ENCODE measurements at regions not wholly inside any gene's neighbourhood (a gene's known extent, or its start where the extent isn't known, plus 50 kb on each side); places are given as distances from the start of the nearest gene placed in this dataset.
A peak's percentile ranks its signal among the peaks of the same experiment; 100 is the strongest.
"Not testable (repeated sequence)": the region's sequence is repeated elsewhere in the genome, so short reads cannot be mapped to it uniquely, and the experiment has no call there.

DNA sequence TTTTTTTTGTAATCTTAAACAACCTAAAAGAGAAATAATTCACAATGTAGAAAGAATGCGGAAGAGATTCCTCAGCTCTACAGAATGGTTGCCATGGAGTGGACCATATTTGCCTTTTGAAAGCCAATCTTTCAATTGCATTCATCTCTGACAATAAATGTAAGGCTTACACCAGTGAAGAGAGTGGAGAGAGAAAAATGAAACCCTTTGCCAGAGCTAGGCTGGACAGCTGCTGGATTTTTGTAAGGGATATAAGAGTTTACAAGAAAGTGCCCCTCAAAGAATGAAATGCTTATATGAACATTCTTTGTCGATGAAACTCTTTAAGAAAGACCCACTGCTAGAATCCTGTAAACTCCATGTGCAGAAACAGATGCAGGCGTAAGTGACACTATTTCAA lies 66.0 kb upstream of the FAT1 start:
- no peak overlapping the region for H3K4me3 ChIP-seq (ENCODE audit: low read depth, low read length)
- no peak for DNase-seq (ENCODE audit: low read depth)
- TF ChIP-seq CTCF (IDR thresholded peaks at IDR 0.05; ENCODE audit: insufficient read depth, low read length), result no peak

DNA sequence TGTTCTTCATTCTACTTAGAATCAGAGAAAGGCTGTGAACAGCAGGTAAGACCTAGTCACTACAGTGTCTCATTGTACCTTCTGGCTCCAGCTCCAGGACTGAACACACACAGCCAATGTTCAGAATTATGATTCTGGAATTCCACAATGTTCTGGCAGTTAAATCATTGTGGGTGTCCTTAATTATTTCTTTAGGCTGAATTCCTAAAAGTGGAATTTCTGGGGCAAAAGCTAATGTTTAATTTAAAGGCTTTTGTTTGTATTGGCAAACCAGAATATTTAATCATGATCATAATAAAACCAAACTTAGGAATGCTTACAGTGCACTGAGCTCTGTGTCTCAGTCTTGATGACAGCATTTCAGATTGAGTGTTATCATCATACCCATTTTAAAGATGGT lies 67.0 kb upstream of the FAT1 start:
- no peak for TF ChIP-seq CTCF (IDR thresholded peaks at IDR 0.05; ENCODE audit: insufficient read depth, low read length)
- DNase-seq (ENCODE audit: low read depth), result no peak
- no peak overlapping the region for H3K4me3 ChIP-seq (ENCODE audit: low read depth, low read length)

DNA sequence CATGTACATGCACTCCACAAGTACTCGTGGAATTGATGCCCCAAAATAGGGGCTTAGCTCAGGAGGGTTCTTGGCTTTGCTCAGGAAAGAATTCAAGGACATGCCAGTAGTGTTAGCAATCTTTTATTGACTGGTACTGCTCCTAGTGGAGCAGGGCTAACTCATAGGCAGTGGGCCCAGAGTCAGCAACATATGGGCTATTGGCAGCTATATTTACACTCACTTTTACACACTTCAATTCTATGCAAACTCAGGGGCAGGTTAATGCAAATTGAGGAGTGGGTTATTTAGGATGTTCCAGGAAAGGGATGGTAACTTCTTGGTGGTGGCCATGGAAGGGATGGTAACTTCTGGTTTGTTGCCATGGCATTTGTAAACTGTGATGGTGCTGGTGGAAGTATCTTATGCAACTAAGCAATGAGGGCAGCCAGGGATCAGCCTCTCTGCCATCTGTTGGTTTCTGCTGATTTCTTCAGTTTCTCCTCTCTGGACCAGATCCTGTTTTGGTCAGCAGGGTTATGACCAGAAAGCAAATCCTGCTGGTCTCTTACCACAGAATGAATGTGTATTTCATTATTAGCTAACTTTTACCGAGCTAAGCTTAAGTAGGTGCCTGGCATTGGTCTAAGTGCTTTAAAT lies 69.2 kb upstream of the FAT1 start:
- no peak overlapping the region for H3K4me3 ChIP-seq (ENCODE audit: low read depth, low read length)
- DNase-seq (ENCODE audit: low read depth), result peak; percentile 26
- TF ChIP-seq CTCF (IDR thresholded peaks at IDR 0.05; ENCODE audit: insufficient read depth, low read length), result no peak

DNA sequence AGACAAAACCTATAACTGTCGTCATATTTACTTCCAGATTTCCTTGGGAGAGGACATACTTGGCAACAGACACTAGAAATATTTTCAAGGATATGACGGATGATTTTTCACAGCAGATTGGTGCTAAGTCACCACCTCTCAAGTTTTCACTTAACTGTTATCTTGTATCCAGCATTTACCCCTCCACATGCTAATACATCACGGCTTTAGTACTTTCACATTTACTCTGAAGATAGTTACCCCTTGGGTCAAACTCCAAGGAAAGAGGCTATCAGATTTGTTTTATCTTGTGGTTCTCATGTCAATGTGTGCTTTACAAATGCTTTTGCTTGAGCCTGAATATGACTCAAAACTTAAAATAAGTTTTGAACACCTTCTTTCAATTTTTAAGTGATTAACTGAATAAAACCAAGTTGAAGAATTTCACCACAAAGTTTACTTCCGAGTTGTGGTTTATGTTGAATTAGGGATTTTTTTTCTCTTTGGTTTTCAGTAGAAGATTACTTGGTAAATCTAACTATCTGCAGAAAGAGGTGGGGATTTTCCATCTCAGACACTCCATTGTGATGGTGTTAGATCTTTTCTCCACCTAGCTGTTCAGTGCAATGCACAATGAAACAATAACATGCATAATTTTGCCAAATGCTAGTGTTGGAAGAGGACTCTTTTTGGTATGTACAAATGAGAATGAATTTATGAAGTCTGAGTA lies 75.4 kb upstream of the FAT1 start:
- DNase-seq (ENCODE audit: low read depth), result peak; percentile 8
- H3K4me3 ChIP-seq (ENCODE audit: low read depth, low read length), result no peak overlapping the region
- no peak for TF ChIP-seq CTCF (IDR thresholded peaks at IDR 0.05; ENCODE audit: insufficient read depth, low read length)

- DNase-seq (ENCODE audit: low read depth), result no peak
- no peak overlapping the region for H3K4me3 ChIP-seq (ENCODE audit: low read depth, low read length)
- no peak for TF ChIP-seq CTCF (IDR thresholded peaks at IDR 0.05; ENCODE audit: insufficient read depth, low read length)
Observed at GRCh38 chr4:186805020-186805820, 81.6 kb upstream of the FAT1 start.

- DNase-seq (ENCODE audit: low read depth); H3K4me3 ChIP-seq (ENCODE audit: low read depth, low read length): not testable (repeated sequence)
Observed at GRCh38 chr4:186805917-186806316, 82.3 kb upstream of the FAT1 start.
